T-helper 1 cell (primary cell): ENCODE measurements at regions not wholly inside any gene's neighbourhood (a gene's known extent, or its start where the extent isn't known, plus 50 kb on each side); places are given as distances from the start of the nearest gene placed in this dataset.
A peak's percentile ranks its signal among the peaks of the same experiment; 100 is the strongest.
"Not testable (repeated sequence)": the region's sequence is repeated elsewhere in the genome, so short reads cannot be mapped to it uniquely, and the experiment has no call there.

Source experiments
- DNase-seq, 5 donors: peaks; one replicate each; pipeline ENCODE4 v3.0.0-alpha.2; 2012 to 2020

DNA sequence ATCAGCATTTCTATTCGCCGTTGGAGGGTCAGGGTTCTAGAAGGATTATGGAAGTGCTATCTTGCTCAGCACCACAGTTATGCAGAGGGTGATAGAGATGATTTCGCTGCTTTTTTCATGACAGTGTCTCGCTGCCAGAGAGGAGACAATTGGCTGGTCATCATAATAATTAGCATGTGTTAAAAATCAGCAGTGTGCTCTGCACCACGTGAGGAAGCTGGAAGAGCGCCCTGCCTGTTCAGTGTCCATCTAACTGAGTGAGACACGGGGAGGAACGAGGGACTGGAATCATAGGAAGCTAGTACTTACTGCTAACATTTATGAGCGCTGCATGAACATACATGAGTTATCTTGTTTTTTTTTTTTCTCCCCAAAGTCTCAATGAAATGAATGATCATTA, 116.2 kb upstream of the PLAAT1 start:
- DNase-seq: no peak

- no peak for DNase-seq
Observed at GRCh38 chr3:193129607-193130006, 111.4 kb upstream of the PLAAT1 start.

DNA sequence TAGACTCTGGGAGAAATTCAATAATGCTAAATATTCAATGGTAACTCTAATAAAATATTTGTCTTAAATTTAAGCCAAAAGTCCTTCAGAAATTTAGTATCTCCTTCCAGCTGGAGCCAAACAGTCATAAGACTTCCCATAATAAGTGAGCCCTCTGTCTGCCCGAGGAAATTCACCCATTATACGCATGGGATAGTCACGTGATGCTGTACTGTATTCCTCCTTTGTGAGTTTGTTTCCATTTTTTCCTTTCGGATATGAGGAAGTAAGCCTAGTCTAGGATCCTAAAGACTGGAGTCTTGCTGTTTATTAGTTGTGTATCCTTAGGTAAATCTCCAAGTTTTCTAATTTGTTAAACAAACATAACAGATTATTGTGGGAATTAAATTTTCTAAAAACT, 110.4 kb upstream of the PLAAT1 start:
- DNase-seq: no peak

DNA sequence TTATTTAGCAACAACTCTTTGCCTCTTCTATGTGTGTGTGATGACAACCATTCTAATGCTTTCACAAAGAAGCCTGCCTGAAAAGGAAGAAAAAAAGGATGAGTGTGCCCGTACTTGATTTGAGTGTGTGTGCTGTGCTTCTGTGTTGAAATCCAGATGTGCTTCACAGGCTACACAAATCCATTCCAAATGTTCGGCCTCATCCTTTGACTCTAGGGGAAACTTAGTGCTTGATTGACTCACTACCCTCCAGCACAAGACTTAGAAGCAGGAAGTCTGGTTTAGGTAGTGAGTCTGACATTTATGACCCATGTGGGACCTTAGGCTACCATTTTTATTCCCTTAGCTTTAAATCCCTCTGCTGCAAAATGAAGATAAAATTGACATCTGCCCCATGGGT, 108.8 kb upstream of the PLAAT1 start:
- no peak for DNase-seq

- DNase-seq: no peak
Observed at GRCh38 chr3:193132964-193133363, 108.1 kb upstream of the PLAAT1 start.

DNA sequence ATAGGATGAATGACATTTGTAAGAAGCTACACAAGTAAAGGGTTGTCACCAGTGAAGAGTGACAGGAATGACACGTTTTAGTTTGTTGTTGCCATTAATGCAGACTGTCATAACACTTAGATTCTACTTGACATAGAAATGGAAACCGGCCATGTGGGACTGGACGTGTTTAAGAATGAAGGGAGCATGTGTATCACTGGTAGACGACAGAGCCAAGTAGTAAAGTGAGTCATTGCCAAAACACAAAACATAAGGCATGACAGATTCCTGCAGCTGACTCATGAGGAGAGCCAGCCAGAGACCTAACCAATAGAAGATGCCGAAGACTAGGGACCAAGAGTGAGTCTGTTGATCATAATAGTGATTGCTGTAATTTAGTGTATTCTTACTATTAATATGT, 106.2 kb upstream of the PLAAT1 start:
- DNase-seq: no peak

DNA sequence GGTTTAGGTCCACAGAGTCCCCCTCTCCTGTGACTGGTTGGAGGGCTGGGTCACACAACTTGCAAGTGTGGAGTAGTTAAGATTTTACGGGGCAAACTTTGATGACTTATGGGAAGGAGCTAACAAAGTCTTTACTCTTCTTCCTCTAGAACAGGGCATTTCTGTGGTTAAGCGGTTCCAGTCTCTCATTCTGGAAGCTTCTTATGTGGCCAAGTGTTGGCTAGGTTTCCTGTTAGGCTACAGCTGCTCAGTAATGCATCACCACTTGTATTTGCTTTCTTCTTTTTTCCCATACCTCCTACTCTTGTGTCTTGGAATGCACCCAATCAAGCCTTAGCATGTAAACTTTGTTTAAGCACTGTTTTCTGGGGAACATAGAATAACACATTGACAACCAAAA, 100.6 kb upstream of the PLAAT1 start:
- DNase-seq: no peak

- no peak for DNase-seq
Observed at GRCh38 chr3:193145248-193145647, 95.8 kb upstream of the PLAAT1 start.

- DNase-seq: no peak
Observed at GRCh38 chr3:193148688-193149473, 92.1 kb upstream of the PLAAT1 start.

DNA sequence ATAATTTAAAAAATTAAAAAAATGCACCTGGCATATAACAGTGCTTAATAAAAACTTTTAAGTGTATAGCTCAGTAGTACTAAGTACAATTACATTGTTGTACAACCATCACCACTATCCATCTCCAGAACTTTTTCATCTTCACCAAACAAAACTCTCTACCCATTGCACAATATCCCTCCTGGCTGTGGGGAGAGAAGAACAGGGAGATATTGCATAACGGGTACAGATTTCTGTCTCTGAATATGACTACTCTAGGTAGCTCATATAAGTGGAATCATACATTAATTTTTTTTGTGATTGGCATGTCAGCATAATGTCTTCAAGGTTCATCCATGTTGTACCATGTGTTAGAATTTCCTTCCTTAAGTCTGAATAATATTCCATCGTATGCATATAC, 91.0 kb upstream of the PLAAT1 start:
- no peak for DNase-seq

- DNase-seq: not testable (repeated sequence)
Observed at GRCh38 chr3:193155044-193155781, 85.8 kb upstream of the PLAAT1 start.

DNA sequence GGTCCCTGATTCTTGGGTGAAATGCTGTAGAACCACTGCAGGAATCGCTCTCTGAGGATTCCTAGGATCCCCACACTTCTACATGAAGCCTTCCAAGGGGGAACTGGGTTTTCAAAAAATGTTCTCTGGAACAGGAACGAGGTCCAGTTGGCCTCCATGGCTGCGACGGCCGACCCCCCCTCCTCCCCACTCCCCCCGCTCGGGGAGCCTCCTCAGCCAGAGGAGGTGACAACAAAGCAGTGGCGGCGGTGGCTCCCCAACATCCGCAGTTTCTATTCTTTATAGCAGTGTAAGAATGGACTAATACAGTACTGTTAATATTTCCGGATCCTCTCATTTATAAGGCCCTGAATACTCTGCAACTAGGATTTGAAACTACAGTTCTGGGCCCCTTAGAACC, 84.0 kb upstream of the PLAAT1 start:
- DNase-seq: no peak

DNA sequence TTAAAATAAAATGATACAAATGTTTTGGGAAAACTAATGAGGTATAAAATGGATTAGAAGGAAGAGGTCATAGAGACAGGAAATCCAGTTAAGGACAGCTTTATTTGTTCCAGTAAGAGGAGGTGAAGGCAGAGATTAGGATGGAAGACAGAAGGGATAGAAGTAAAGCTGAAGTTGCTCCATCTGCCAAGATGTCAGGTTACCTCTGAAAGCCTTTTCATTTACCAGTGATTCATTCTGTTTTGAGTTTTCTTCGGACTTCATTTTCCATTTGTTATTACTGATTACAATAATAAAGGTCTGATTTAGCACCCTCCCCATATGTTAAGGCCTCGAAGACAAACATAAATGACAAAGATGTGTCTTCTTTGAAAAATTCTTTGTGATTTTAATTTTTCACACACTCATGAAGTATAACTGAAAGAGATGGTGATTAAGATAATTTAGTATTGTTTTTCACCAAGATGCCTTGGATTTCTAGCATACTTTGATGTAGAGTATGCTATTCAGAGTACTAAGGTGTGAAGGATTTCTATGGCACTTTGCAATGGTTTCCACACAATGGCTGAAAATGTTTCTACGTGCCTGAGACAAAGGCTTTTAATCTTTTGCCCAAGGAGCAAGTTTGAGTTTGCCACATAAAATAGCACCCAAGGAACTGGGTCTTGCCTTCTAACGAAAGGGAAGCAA, 75.4 kb upstream of the PLAAT1 start:
- no peak for DNase-seq

DNA sequence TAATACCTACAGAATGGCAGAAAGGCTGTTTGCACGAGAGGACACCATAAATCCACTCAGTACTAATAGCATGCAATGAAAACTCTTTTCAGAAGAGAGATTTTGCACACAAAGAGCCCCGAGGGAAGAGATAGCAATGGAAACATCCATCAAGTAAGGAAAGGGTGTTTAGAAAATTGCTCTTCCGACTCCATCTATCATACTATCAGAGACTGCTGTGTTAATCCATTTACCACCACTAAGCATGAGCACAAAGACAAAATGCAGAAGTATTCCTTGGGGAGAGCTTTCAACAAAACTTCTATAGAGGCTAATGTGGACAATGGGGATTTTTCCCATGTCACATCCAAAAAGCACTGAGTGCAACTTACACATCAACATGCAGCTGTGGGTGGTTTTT, 72.1 kb upstream of the PLAAT1 start:
- no peak for DNase-seq

DNA sequence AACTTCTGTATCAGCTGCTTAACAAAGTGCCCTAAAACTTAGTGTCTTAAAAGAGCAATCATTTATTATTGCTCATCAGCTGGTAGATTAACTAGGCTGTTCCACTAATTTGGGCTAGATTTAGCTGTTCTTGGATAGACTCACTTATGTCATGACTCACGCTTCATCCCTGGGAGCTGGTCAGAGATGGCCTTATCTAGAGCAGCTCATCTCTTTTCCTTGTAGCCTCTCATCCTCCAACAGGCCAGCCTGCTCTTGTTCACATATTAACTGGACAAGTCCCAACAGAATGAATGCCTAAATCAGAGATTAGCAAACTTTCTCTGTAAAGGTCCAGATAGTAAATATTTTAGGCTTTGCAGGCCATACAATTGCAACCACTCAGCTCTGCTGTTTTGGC, 66.9 kb upstream of the PLAAT1 start:
- no peak for DNase-seq

GRCh38 chr3:193179332-193180012, 61.5 kb upstream of the PLAAT1 start:
- not testable (repeated sequence) for DNase-seq

DNA sequence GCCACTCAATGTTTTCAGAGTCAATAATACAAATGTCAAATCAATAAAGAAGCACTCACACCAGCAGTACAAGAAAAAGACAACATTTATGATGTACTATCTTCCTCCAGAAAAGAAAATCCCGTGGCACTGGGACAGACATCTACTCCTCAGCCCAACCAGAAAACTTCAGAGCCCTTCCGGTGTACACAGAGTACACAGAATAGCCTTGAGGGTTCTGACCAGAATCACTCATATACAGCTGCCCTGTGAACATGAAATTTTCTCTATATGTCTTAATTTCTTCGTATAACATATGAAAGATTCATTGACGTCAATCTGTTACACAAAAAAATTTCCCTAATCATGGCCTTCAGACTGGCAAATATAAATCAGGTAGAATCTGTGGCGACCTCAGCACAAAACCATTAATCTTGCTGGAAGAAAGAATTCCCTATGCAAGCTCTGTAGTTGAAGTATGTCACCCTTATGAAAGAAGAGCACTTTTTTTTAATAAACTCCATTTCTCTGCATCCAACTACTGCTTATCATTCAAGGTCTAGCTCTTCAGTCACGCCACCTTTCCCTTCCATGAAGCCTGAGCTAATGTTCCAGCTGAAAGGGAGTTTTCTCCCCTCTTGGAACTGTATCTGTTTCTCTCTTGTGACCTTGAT, 53.8 kb upstream of the PLAAT1 start:
- no peak for DNase-seq

DNA sequence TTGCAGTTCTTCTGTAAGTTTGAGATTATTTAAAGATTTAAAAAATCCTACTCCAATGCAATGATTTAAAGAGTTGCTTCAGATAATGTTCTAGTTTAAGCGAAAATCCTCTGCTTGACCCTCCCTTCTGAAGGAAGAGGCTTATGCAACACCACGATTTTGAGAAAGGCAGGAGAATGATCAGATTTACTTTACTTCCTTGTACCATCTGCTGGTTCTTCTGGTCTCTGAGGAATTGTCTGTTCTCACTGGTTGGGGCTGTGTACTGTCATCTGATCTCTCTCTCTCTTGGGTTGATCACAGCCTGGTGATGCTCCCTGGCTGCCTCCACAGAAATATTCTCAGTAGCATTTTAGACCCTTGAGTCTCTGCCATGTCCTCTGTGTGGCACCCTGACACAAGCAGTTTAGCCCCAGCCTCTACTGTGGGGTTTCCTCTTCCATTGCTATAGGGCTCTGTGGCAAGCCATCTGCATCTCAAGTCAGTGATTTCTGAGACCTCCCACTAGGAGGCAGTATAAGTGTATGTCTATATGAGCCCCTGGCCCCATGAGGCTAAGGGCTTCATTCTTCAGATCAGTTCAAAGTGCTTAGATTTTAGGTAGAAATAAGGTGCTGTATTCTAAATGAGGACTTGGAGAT, 50.8 kb upstream of the PLAAT1 start:
- peak in 1 of 5 donors; percentile 8 for DNase-seq
